ENCODE measurements at regions not wholly inside any gene's neighbourhood (a gene's known extent, or its start where the extent isn't known, plus 50 kb on each side); places are given as distances from the start of the nearest gene placed in this dataset.
"Not testable (repeated sequence)": the region's sequence is repeated elsewhere in the genome, so short reads cannot be mapped to it uniquely, and the experiment has no call there.

DNA sequence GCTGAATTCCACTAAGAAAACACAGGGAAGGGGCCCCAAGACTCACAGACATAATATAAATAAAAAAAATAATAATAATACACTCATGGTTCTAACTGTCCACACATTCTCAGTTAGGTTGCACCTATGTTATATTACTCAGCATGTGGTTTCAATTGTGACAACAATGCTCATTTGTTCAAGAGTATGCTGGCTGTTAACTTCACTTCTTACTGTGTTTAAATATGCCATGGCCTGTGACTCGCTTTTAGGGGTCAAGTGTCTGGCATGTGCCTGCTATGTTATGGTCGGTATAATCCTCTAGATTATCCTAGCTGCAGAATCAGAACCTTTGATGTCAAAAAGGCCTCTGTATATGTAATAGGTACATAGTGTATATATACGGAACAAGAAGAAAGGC lies 324.8 kb upstream of the INTU start:
- H3K27ac ChIP-seq, result no peak overlapping the region
- DNase-seq (ENCODE audit: low read depth, low spot score), result no peak

GRCh38 chr4:127309369-127310102 lies 323.2 kb upstream of the INTU start:
- no peak overlapping the region for H3K27ac ChIP-seq
- no peak for DNase-seq (ENCODE audit: low read depth, low spot score)

DNA sequence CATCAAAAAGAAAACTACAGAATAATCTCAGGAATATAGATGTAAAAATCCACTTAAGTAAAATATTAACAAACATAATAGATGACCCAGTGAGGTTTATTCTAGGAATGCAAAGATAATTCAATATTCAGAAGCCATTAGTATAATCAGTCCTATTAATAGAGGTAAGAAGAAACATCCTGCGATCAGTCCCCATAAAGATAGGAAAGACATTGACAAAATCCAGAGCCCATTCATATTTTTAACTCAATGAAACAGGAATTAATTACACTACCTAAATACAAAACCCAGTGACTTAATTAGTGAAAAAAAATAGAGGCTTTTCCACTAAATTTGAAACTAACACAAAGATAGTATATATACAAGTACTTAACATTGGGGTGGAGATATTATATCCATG lies 321.4 kb upstream of the INTU start:
- DNase-seq (ENCODE audit: low read depth, low spot score), result no peak
- H3K27ac ChIP-seq, result no peak overlapping the region

GRCh38 chr4:127311924-127312323 lies 320.8 kb upstream of the INTU start:
- no peak for DNase-seq (ENCODE audit: low read depth, low spot score)
- no peak overlapping the region for H3K27ac ChIP-seq

DNA sequence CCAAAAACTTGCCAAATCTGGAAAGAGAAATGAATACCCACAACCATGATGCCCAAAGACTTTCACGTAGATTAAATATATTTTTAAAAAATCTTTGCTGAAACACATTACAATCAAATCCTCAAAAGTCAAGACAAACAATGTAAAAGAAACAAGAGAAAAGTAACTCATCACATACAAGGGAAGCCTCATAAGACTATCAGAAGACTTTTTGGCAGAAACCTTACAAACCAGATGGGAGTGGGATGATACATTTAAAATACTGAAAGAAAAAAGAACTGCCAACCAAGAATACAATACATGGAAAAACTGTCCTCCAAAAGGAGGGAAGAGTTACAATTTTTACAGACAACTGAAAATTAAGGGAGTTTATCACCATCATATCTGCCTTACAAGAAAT lies 319.0 kb upstream of the INTU start:
- no peak overlapping the region for H3K27ac ChIP-seq
- no peak for DNase-seq (ENCODE audit: low read depth, low spot score)

DNA sequence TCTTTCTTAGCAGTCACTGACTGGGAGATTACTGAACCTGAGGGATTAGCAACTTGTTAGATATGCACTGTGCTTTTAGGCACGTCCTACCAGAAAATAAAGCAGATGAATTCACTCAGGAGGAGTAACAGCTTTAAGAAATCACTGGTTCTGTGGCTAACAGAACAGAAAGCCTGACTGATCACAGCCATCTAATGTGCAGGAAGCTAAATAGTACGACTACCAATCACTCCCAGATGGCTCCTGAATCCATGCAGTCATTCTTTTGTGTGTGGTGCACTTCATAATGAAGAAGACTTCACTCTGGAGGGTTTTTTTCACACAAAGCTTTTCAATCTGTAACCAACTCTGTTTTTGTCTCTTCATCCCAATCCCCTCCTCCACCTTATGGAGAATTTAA lies 305.3 kb upstream of the INTU start:
- H3K27ac ChIP-seq, result no peak overlapping the region
- no peak for DNase-seq (ENCODE audit: low read depth, low spot score)

DNA sequence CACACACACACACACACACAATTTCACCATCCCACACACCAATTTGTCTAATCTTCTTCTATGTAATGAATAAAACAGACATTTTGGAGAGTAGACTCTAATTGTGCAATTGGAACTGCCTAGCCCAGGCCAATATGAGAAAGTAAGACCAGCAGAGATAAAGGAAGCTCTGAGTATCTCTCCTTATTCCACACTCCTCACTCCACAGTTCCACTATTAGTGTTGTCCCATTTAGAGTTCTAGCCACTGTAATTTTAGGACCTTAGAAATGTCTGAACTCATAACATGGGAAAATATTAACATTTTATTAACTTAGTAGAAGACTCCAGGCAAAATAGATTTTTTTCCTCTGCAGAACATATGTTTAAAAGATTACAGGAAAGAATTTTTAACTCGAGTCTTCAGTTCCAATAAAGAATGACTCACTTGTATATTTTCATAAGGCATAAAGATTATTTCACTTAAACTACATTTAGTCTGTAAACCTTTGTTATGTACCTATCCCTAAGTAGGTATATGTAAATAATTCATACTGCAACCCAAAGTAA lies 297.6 kb upstream of the INTU start:
- DNase-seq (ENCODE audit: low read depth, low spot score), result no peak

DNA sequence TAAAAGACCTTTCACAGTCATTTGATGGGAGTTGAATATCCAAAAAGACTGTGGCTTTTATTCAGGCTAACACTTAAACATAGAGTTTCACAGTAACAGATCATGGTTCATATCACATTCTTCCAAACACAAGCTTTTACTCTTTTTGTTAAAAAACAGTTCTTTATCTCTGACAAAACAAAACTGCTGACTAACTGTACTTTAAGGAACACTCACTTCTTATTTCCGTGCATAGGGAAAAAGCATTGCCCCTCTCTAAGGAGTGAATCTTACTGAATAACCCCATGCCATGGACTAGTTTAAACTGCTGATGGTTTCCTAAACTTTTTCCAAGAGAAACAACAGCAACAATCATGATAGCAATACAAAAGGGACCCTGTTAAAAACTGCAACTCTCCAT lies 297.0 kb upstream of the INTU start:
- no peak for DNase-seq (ENCODE audit: low read depth, low spot score)
- no peak overlapping the region for H3K27ac ChIP-seq

More for the DNA sequence above, 297.6 kb upstream of the INTU start:
- H3K27ac ChIP-seq, result no peak overlapping the region

DNA sequence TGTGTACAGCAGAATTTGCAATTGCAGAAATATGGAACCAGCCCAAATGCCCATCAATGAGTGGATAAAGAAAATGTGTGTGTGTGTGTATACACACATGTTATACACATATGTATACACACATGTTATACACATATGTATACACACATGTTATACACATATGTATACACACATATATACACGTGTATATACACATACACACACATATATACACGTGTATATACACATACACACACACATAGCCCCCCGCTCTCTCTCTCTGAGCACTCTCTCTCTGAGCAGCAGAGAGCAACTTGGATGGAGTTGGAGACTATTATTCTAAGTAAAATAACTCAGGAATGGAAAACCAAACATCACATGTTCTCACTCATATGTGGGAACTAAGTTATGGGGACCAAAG lies 289.6 kb upstream of the INTU start:
- H3K27ac ChIP-seq; DNase-seq (ENCODE audit: low read depth, low spot score): not testable (repeated sequence)

GRCh38 chr4:127344071-127344470 lies 288.7 kb upstream of the INTU start:
- no peak overlapping the region for H3K27ac ChIP-seq
- DNase-seq (ENCODE audit: low read depth, low spot score), result no peak

DNA sequence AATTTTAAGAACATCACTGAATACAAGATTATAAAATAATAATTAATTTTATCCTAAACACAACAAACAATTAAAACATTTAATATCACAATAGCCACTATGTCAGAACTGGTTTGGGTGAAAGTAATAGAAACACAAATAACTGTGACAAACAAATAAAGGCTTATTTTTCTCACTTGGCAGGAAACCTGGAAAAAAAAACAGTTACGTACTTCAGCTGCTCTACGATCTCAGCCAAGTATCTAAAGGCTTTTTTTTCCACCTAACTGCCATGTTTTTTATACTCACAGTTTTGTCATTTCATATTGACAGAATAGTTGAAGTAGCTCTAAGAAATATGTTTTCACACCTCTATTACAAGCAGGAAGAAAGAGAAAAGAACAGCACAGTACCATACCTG lies 284.8 kb upstream of the INTU start:
- no peak for DNase-seq (ENCODE audit: low read depth, low spot score)
- H3K27ac ChIP-seq, result no peak overlapping the region

DNA sequence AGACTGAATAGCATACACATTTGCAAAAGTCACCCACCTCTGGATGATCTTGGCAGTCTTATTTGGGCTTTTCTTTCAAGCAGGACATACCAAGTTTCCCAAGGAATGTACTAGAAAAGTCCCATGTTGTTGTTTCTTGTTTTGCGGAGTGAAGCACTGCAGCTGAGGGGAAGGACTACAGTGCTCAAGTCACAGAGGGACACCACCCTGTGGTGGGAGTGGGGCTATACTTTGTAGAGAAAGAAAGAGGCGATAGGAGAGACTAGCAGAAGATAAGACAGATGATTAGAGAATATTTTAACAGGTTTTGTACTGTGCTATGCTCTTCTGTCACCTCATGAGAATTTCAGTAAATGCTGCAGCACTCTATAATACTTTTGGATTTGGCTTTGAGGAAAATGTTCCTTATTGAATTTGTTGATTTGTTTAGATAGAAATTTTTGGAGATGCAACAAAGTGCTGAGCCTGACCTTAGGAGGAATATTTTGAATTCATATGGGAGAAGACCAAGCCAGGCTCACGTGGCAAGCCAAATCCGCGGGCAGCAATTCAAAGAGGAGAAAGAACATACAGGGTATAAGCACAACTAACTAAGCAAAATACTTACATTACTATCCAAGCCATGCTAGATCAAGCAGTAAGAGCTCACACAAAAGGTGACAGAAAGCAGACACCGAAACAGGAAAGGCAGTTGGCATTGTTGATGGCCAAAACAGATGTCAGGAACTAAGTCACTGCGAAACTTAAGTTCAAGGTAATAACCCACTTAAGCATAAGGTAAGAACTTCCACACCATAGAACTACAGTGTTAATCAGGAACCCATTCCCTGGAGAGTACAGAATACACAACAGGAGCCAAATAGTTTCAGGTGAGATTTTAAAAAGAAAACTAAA lies 280.3 kb upstream of the INTU start:
- no peak overlapping the region for H3K27ac ChIP-seq
- DNase-seq (ENCODE audit: low read depth, low spot score), result no peak

DNA sequence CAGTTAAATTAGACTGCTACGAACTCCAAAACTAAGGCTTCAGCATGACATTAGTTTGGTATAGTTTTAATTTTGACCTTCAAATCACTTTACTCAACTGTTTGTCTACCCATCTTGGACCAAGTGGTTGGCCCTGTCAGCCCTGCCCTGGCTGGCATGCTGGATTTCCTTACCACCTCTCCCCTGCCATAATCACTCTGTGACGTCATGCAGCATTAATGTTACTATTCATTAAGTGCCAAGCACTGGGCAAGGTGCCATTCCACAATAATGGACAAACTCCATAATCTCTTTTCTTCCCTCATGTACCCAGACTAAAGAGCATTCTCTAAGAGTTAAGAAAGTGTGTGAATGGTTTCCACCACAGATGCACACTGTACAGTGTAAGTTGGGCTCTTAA lies 277.0 kb upstream of the INTU start:
- H3K27ac ChIP-seq, result no peak overlapping the region
- DNase-seq (ENCODE audit: low read depth, low spot score), result no peak

DNA sequence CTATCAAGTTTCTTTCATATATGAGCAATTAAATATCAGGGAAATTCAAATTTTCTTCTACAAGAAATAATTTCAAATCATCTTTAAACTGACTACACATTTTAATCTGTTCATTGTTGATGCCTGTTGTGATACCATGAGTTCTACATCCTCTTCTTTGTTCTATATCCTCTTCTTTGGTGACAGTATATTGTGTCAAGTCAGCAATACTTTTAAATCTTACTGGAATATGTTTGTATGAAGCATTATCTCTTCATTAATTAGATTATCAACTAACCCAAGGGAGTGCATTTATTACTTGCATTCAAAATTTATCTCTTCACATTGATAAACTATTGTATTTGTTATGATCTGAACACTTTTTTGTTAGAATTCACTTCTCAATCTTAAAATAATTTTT lies 275.0 kb upstream of the INTU start:
- no peak for DNase-seq (ENCODE audit: low read depth, low spot score)
- H3K27ac ChIP-seq, result no peak overlapping the region

DNA sequence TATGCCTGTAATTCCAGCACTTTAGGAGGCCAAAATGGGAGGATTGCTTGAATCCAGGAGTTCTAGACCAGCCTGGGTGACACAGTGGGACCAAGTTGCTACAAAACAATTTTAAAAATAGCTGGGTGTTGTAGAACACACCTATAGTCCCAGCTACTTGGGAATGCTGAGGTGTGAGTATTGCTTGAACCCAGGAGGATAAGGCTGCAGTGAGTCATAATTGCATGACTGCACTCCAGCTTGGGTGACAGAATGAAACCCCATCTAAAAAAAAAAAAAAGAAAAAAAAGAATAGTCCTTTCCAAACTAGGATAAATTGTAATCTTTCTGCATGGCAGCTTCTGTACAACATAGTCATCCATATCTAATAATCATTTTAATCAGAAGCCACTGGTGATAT lies 270.1 kb upstream of the INTU start:
- no peak for DNase-seq (ENCODE audit: low read depth, low spot score)
- H3K27ac ChIP-seq, result no peak overlapping the region

- no peak for DNase-seq (ENCODE audit: low read depth, low spot score)
- H3K27ac ChIP-seq, result no peak overlapping the region
Measured at GRCh38 chr4:127364397-127364796, 268.4 kb upstream of the INTU start.

- DNase-seq (ENCODE audit: low read depth, low spot score), result no peak
- no peak overlapping the region for H3K27ac ChIP-seq
Measured at GRCh38 chr4:127364911-127365310, 267.8 kb upstream of the INTU start.

DNA sequence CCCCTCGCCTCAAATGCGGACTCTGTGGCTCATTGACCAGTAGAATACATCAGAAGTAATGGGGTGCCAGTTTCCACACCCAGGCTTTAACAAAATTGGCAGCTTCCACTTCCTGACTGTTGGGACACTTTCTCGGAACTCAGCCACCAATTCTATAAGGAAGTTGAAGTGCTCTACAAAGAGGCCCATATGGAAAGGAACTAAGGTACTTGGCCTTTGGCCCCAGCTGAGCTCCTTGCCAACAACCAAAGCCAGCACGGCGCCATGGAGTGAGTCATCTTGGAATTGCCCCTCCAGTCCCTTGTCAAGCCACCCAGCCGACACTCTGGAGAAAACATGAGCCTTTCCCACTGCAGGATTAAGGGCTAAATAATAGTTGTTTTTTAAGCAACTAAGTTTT lies 262.2 kb upstream of the INTU start:
- no peak for DNase-seq (ENCODE audit: low read depth, low spot score)
- H3K27ac ChIP-seq, result no peak overlapping the region

- H3K27ac ChIP-seq, result no peak overlapping the region
- no peak for DNase-seq (ENCODE audit: low read depth, low spot score)
Measured at GRCh38 chr4:127379499-127379898, 253.3 kb upstream of the INTU start.

DNA sequence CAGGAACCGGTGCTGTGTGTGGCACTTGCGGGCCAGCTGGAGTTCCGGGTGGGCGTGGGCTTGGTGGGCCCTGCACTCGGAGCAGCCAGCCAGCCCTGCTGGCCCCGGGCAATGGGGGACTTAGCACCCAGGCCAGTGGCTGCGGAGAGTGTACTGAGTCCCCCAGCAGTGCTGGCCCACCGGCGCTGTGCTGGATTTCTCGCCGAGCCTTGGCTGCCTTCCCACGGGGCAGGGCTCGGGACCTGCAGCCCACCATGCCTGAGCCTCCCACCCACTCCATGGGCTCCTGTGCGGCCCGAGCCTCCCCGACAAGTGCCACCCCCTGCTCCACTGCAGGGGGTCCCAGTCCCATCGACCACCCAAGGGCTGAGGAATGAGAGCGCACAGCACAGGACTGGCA lies 252.8 kb upstream of the INTU start:
- H3K27ac ChIP-seq; DNase-seq (ENCODE audit: low read depth, low spot score): not testable (repeated sequence)

DNA sequence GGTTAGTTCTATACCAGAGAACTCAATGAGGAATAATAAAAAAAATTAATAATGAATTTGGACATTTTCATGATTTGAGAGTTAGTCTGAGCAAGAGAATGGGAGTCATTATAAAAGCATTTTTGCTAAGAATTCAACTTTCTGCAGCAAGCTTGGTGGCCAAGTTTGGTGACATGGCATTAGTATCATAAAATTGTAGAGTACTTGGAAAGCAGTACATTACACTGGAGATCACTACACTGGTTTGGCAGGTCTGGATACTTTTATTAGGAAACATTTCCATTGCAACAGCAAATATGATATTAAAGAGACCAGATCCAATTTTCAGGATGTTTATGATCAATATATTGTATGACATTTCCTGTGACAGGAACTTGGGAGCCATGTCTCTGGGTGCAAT lies 249.1 kb upstream of the INTU start:
- DNase-seq (ENCODE audit: low read depth, low spot score), result no peak
- no peak overlapping the region for H3K27ac ChIP-seq
